ENCODE measurements at regions not wholly inside any gene's neighbourhood (a gene's known extent, or its start where the extent isn't known, plus 50 kb on each side); places are given as distances from the start of the nearest gene placed in this dataset.
"Not testable (repeated sequence)": the region's sequence is repeated elsewhere in the genome, so short reads cannot be mapped to it uniquely, and the experiment has no call there.

DNA sequence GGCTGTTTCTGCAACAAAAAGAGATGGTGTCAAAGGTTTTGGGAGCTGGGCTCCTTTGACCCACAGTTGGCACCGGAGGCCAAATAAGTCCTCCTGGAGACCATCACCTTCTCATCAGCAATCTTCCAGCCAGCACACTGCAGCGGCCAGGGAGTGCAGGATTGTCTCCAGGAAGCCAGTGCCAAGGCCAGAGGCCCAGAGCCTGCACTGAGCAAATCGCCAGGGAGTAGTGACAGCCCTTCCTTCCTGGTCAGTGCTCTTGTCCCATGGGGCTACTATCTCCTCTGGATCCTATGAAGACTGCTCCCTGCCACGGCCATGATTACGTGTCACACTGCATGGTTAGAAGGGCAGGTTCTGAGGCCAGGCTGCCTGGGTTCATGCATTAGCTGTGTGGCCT lies 134.3 kb upstream of the CRHR1 start:
- DNase-seq (ENCODE audit: low spot score) = no peak

DNA sequence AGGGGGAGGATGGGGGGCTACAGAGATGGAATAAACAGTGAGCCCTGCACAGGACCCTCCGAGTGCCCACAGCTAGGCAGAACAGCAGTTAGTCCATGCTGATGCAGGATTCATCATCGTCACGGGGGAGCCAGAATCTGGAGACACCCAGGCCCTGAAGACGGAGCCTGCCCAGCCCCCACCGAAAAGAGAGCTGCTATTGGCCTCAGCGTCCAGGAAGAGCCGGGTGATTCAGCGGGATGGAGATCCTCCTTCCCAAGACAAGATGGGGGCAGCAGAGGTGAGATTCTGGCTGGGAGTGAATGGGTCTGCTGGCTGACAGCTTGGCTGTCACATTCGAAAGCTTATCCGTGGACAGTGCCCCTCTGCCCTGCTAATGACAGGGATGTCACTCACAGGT lies 133.6 kb upstream of the CRHR1 start:
- DNase-seq (ENCODE audit: low spot score) = no peak

DNA sequence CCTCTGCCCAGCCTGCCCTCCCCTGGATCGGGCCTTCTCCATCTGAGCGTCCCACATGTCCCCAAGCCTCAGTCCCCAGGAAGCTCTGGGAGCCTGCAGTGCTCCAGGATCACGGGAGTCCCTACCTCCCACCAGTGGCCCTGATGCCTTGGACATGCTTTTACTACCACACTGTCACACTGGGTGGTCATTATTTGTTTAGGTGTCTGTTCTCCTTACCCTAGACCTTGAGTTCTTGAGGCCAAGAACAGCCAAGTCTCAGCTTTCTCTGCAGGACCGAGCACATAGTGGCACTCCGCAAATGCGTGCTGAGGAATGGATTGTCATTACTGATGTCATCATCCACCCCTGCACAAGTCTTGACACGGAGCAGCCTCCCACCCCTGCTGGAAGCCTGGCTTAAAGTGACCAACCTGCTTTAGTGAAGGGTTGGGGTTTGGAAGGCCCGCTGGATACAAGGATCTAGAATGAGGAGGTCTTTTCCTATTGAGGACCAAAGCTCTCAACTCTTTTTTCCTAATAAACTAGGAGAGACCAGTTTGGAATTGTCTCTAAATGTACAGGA lies 132.9 kb upstream of the CRHR1 start:
- DNase-seq (ENCODE audit: low spot score) = no peak

DNA sequence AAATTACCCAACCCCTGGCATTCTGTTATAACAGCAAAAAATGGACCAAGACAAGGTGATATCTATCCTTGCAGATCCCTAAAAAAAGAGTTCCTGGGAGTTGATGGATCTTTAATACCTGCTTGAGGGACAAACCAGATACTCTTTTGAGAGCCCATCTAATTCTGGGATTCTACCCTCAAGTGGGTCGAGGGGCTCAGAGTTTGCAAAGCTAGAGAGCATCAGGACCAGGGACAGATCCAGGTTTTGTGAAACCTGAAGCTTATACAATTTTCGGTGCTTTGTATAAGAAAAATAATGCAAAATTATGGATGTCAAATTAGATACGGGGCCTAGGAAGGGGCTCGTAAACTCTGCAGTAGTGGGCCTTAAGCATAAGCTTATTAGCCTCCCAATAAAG lies 130.5 kb upstream of the CRHR1 start:
- DNase-seq (ENCODE audit: low spot score) = no peak

DNA sequence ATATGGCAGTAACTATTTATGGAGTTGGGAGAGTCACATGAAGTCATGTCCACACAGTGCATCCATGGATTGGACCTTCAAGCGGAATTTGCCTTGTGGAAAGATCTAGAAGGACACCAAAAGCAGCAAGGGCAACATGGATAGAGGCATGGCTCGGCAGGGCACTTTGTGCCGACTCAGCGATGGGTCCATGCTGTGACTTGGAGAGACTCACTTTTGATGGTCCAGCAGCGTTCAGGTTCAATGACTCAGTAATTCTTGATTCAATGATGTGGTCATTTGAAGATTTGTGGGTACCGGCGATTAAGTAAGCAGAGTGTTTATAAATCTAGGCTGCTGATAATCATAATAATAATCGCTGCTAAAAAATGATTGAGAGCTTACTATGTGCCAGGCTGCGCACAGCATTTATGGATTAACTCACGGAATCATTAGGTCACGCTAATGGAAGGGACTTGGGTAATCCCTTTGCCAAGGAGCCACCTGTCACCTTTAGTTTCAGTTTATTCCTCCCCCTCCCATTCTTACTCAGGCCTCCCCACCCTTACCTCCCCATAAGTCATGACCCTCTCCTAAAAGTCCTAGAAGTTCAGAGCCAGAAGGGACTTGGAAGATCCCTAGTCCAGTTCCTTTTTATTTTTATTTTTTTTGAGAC lies 127.5 kb upstream of the CRHR1 start:
- DNase-seq (ENCODE audit: low spot score) = no peak

DNA sequence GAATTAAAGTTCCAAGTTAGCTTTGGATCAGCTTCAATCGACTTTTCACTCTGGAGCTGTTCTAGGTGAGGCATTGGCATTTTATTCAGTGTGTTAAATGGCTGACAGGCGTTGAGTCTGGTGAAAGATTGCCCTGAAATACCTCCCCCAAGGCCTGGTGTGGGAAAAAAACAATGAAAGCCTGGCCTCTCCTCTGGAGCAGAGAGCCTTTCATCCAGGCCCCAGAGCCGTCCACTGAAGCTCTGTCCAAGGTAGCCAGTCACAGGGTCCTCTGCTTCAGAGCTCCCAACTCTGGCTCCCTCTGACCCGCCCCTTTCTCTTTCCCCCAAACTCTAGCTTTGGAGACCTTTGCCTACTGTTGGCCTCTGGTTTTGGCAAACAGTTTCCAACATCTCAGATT lies 123.6 kb upstream of the CRHR1 start:
- DNase-seq (ENCODE audit: low spot score) = no peak

DNA sequence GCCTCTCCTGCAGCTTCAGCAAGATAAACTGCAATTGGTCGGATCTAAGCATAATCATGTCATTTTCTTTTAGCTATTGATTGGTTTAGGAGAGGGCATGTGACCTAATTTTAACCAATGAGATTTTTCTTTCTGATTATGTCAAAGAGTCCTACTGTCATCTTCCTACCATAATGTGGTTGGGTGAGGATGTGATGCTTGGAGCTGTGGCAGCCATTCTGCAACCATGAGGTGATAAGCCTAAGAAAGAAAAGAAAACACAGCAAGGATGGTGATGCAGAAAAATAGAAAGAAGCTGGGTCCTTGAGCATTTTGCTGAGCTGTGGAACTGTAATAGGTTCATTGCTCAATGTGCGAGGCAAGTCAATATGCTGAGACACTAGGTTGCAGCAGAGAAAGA lies 121.7 kb upstream of the CRHR1 start:
- no peak for DNase-seq (ENCODE audit: low spot score)

DNA sequence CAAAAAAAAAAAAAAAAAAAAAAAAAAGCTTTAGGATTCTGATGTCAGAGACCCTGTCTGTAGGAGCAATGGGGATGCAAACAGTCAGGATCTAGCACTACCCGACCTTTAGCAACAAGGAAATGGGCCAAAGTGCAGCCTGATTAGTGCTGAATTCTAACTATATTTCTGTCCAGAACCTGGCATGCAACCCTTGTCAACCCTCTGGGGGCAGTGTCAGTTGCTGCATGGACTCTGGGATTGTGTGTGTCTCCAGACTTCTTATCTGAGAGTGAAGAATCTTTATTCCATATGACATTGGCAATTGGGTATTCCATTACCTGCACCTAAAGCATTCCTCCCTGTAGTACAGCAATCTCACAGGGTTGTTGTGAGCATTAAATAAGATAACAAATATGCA lies 120.3 kb upstream of the CRHR1 start:
- DNase-seq (ENCODE audit: low spot score) = no peak

DNA sequence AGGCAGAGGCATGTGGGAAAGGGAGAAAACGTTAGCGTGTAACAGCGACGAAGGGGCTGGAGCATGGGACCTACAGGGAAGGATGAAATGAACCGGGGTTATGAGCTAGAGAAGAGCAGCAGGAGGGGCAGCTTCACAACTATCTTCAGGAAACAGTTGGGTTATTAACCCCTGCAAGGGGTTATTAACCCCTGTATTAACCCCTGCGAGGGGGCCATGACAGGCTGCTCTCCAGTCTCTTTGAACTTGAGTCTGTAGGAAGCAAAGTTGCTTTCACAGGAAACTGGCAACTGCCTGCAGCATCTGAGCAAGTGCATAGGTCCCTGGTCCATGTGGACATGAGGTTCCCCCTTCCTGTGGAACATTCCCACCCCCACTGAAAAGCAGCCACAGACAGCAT lies 119.2 kb upstream of the CRHR1 start:
- DNase-seq (ENCODE audit: low spot score) = no peak

DNA sequence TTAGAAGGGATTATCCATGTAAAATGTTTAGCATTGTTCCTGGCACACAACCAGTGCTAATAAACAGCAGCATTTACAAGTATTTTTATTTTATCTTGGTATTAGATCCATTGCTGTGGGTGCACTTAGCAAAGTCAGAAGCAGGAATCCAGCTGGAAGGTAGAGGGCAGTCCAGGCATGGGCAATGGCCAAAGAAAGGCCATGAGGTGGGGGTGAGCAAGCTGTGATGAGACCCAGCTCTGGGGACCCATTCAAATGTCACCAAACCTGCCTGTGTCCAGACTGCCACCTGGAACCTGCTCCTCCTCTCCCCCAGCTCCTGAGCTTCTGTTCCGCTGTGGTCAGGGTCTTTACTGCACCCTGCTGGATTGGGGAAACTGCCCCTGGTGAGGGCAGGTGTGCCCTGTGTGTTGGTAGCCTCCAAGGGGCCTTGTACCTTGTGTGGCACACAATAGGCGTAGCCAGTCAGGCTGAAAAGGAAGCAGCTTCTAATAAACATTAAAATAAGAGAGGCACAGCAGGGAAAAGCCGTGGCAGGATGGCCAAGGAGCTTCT lies 118.0 kb upstream of the CRHR1 start:
- no peak for DNase-seq (ENCODE audit: low spot score)

DNA sequence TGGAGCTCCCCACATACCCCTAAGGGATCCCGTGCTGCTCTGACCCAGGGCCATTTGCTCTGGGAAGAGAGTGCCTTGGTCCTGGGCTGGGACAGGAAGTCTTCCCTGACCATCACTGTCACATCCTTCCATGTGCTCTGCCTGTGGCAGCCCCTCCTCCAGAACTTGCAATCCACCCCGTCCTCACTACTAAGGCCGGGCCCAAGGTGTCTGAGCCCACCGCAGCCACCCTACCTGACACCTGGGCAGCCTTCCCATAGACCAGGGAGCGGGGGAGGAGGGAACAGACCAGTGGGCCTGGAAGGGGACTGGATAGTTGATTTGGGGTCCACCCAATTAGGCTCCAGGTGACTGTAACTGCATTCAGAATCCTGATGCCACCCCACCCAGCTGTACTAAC lies 117.5 kb upstream of the CRHR1 start:
- no peak for DNase-seq (ENCODE audit: low spot score)

DNA sequence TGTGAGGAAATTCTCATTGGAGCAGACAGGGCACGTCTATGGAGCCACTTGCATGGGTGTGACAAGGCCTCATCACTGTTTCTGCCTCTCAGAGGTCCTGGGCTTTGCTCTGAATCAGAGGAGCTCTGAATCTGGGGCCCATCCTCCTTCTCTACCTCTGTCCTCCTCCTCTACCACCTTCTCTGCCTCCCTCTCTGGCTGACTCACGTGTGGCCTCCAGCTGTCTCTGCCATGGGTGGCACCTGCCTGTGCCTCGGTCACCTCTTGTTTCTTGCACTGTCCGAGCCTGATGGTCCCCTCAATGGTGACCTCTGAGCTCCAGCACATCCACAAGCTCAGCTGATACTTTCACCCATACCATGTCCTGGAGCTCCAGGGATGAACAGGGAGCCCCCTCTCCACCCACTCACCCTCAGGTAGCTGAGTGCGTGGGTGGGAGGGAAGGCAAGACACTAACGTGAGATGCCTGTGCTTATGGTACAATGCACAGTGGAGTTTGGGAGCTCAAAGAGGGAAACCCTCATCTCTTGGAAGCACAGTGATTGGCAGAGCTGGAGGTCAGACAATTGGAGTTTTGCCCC lies 116.4 kb upstream of the CRHR1 start:
- DNase-seq (ENCODE audit: low spot score) = no peak

DNA sequence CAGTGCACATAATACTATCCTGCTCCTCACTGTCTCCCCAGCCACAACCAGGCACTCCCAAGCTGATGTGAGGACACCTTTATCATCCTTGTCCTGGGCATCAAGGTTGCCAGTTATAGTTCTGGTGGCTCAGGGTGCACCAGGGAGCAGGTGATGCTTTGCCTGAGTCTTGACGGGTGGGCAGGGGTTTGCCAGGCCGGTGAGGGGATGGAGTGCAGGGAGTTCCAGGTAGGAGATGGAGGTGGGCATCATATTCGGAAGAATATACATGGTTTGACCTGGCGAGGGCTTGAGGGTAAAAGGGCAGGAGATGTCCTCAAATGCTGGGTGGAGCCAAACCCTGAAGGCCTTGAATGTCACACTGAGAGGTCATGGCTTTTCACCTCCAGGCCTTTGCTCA lies 115.8 kb upstream of the CRHR1 start:
- DNase-seq (ENCODE audit: low spot score) = no peak

DNA sequence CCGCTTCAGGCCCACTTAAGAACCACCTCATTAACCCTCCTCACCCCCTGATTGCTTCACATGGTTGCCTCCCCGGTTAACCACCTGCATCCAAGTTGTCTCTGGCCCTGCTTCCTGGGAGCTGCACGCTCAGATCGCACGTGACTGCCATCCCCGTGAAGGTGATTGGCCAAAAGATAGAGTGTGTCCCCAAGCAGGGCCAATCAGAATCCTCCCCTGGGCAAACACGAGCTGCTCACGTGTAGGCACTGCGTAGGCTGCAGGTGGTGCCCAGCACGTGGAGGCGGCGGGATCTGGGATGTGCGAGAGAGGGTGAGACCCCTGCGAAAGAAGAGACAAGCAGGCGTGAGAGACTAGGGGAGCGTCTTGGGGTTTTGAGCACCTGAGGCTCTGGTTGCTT lies 111.8 kb upstream of the CRHR1 start:
- no peak for DNase-seq (ENCODE audit: low spot score)

DNA sequence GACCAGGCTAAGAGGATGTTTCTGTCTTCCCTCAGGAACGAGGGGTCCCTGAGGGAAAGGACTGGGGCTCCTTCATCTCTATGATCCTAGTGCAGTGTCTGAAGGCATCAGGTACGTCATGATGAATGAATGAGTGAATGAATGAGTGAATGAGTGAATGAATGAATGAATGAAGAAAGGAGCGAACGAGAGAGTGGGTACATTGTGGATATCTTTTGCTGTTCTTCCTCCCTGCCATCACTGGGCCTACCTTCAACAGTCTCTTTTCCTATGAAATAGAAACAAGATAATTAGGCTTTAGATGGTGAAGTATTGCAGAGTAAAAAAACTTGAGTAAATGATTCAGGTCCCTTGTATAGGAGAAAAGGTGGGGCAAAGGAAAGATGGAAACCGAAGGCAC lies 111.3 kb upstream of the CRHR1 start:
- no peak for DNase-seq (ENCODE audit: low spot score)

DNA sequence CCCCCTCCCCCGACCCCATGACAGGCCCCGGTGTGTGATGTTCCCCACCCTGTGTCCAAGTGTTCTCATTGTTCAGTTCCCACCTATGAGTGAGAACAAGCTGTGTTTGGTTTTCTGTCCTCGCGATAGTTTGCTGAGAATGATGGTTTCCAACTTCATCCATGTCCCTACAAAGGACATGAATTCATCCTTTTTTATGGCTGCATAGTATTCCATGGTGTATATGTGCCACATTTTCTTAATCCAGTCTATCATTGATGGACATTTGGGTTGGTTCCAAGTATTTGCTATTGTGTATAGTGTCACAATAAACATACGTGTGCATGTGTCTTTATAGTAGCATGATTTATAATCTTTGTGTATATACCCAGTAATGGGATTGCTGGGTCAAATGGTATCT lies 110.4 kb upstream of the CRHR1 start:
- not testable (repeated sequence) for DNase-seq (ENCODE audit: low spot score)

DNA sequence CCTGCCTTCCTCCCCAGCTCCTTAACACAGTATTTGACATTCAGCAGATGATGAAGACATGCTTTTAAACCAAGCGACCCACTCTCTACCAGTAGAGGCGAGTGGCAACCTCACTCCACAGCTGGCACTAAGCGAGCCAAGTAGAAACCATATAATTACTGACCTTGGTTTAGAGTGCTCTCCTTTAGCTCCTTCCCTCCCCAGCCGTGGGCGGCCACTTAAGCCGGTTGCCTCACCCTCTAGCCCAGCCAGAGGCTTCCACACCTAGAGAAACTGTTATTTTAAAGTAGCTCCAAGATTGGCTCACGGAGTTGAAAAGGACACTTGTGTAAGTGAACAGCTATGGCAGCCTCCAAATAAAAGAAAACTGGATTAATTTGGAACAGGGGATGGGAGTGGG lies 109.1 kb upstream of the CRHR1 start:
- no peak for DNase-seq (ENCODE audit: low spot score)

DNA sequence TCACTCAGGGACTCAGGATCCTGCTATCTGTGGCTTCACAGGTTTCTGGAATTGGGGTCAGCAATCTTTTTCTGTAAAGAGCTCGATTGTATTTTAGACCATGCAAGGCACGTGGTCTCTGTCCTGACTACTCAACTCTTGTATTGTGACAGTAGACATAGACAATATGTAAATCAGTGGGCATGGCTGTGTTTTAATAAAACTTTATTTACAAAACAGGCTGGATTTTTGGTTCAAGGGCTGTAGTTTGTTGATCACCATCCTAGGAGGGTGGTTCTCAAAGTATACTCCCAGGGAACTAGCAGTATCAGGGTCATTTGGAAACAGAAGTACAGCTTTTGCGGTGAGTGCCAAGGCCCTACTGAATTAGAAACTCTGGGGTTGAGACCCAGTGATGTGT lies 108.2 kb upstream of the CRHR1 start:
- DNase-seq (ENCODE audit: low spot score) = no peak

DNA sequence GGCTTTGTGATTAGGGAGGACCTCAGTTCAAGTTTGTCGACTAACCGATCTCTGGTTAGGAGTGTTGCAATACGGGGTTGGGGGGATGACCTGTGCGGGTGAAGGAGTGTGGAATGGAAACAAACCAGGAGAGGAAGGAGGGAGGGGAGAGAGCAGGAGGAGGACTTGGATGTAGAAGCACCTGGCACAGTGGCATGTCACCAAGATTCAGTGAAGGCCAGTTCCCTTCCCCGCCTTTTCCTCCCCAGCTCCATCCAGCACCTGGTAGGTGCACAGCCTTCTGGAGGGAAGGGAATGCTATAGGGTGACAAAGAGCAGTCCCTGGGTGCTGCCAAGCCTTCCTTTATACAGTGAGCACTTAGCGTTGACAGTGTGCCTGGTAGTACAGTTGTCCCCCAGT lies 107.4 kb upstream of the CRHR1 start:
- no peak for DNase-seq (ENCODE audit: low spot score)

DNA sequence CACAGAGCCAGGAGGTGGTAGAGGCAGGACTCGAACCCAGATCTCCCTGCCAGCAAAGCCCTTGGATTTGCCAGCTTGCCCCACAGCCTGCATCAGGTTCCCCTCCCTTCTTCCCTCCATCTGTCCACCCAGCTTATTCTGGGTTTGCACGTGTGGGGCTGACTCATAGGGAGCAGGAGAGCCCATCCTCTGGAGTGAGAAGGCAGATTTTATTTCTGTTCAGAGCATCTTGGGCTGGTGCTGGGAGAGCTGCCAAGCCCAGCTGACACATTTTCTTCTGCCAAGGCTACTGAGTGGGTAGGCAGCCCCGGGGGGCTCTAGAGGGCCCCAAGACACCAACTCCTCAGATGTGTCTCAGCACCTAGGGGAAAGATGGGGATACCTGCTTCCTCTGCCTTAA lies 106.3 kb upstream of the CRHR1 start:
- DNase-seq (ENCODE audit: low spot score) = no peak

DNA sequence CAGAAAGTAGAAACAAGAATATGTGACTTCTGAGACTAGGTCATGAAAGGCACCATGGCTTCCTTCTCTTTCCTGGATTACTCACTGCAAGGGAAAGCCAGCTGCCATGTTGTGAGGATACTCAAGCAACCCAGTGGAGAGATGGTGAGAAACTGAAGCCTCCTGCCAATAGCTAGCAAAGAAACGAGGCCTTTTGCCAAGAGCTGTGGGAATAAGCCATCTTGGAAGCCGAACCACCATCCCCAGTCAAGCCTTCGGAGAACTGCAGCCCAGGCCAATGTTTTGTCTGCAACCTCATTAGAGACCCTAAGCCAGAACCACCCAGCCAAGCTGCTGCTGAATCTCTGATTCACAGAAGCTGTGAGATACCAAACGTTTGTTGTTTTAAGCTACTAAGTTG lies 104.7 kb upstream of the CRHR1 start:
- no peak for DNase-seq (ENCODE audit: low spot score)

DNA sequence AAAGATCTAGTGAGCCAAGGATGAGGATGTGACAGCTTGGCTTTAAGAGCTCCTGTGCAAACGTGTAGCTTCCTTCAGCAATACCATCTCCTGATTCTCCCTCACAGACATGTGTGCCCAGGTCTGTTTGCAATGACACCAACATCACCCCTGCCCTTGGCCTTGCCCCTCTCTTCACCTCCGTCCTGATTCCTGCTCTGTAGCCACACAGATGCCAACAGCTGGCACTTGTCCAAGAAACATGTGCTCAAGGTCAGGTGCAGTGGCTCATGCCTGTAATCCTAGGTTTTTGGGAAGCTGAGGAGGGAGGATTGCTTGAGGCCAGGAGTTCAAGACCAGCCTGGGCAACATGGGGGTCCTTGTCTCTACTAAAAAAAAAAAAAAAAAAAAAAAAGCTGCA lies 103.8 kb upstream of the CRHR1 start:
- no peak for DNase-seq (ENCODE audit: low spot score)

DNA sequence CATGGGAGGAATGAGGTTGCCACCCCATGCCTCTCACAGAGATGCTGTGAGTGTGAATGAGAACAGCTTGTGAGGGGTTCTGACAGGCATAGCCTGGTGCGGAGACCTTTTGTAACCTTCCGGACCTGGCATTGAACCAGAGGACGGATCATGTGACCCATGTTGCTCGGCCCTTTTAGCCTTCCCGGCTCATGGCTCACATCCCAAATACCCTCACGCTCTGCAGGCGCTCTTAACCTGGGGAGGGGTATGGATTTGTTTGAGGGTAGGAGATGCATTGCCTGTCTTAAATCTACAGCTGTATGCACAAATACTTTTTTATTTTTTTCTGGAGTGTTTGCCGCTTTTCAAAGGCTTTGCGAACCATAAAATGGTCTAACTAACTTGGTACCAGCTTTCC lies 102.4 kb upstream of the CRHR1 start:
- no peak for DNase-seq (ENCODE audit: low spot score)

DNA sequence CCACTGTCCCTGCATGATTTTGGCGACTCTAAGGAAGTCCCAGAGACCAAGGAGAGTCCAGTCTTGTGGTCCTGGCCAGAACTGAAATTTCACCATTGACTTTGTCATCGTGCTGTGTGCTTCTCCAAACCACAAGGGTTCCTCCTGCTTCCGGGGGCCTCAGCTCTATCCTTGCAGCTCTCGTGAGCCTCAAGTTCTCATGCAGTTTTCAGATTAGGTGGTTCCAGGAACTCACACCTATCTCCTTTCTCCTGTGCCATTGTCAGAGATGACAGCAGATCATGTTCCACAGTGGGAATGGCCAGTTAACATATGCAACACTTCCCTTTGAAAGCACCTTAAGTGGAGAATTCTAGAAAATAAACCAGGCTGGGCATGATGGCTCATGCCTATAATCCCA lies 97.9 kb upstream of the CRHR1 start:
- DNase-seq (ENCODE audit: low spot score) = no peak
